ENCODE measurements at regions not wholly inside any gene's neighbourhood (a gene's known extent, or its start where the extent isn't known, plus 50 kb on each side); places are given as distances from the start of the nearest gene placed in this dataset.

DNA sequence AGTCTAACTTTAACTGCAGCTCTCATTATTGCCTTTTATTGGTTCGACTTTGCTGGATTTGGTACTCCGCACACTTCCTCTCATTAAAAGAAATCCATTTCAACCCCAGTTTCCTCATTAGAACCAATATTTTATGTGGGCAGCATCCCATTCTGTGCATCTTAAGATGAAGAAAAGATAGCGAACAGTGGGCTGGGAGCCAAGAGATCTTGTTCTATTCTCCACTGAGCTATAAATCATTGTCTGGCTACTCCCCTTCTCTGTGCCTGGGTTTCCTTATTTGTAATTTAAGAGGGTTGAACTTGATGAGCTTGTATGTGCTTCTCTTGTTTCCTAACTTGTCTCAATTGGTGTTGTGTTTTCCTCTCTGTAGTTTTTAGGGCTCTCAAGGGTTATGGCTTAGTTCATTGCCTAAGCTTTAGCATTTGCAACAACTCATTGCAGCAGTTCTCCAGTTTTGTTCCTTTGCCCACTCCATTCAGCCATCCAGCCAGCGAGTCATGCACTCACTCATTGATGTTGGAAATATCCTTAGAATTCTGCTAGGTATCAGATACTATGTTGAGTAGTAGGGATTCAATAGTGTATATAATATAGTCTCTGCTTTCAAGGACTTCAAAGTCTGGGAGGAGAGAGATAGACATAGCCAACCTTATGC lies 273.3 kb upstream of the TNC start:
- no peak for DNase-seq (ENCODE audit: low read depth)
- H3K4me3 ChIP-seq (ENCODE audit: low read depth, low read length), result no peak overlapping the region
- TF ChIP-seq, protein P1, sequence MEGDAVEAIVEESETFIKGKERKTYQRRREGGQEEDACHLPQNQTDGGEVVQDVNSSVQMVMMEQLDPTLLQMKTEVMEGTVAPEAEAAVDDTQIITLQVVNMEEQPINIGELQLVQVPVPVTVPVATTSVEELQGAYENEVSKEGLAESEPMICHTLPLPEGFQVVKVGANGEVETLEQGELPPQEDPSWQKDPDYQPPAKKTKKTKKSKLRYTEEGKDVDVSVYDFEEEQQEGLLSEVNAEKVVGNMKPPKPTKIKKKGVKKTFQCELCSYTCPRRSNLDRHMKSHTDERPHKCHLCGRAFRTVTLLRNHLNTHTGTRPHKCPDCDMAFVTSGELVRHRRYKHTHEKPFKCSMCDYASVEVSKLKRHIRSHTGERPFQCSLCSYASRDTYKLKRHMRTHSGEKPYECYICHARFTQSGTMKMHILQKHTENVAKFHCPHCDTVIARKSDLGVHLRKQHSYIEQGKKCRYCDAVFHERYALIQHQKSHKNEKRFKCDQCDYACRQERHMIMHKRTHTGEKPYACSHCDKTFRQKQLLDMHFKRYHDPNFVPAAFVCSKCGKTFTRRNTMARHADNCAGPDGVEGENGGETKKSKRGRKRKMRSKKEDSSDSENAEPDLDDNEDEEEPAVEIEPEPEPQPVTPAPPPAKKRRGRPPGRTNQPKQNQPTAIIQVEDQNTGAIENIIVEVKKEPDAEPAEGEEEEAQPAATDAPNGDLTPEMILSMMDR (IDR thresholded peaks at IDR 0.05; ENCODE audit: insufficient read depth, low read length), result no peak

DNA sequence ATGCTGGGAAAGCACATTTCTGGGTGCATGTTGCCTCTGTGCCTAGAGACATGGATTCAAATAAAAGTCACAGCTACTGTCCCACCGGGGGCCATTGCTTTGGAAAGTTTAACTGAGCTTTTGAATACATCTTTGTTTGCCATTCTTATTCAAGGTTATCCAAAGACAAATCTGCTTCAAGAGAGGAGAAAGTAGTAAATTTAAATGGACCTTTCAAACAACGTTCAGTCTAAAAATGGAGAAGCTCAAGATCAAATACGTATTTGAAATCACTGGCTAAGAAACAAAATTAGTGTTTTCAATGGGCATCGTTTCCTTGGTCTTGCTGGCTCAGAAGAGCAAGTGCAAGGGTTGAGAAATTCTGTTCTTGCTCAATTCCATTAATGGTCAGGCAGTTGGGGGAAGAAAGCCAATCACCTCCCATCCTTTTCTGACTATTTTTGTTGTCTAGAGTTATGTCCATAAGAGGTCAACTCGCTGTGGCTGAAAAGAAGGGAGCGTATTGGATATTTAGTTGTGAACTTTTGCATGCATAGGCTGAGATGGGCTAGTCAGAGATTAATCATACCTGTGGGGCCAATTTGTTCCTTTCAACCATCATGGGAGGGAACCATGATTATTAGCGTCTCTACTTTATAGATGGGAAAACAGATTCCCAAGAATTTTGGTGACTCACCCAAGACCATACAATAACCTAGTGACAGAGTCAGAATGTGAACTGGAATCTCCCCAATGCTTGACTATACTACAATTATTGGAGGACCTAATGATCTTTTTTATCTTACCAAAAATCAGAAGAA lies 276.2 kb upstream of the TNC start:
- H3K4me3 ChIP-seq (ENCODE audit: low read depth, low read length), result no peak overlapping the region
- TF ChIP-seq, protein P1 (IDR thresholded peaks at IDR 0.05; ENCODE audit: insufficient read depth, low read length), result no peak
- peak; percentile 6 for DNase-seq (ENCODE audit: low read depth)

DNA sequence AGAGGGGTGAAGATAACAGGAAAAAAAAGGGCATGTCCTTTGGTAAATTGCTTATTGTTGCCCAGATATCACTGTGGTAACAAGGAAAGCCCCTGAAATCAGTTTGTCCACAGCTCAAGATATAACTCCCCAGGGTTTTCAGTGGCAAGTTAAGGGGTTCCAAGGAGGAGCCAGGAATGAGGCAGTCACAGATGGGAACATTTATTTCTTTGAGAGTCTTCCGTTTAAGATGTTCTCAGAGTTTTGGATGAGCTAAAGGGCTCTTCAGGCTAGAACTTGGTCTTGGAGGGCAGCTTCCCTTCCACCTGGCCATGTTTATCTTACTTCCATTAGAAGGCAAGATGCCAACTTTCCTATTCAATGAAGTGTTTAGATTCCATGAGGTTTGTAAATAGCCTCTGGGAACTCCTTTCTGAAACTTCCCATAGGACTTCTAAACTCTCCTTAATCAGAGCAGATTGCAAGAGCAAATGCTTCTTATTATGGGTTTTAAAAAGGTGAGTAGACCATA lies 277.6 kb upstream of the TNC start:
- TF ChIP-seq, protein P1 (IDR thresholded peaks at IDR 0.05; ENCODE audit: insufficient read depth, low read length), result no peak

DNA sequence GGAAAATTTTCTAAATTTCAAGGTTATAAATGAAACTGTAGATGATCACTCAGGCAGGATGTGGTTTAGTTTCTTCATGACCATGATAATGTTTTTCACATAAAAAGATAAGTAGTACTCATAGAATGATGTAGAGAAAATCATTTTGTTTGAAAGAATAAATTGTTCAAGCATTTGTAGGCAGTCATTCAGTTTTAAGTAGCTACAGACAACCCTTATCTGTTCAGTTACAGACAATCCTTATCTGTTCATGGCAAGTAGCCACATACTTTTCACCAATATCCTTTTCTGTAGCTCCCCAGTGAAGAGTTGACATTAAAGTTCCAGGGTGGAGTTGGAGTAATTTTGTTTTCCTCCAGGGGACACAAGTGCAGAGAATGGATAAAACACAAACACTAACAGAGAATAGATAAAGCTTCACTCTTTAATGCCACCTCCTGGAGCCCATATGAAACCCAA lies 278.1 kb upstream of the TNC start:
- DNase-seq (ENCODE audit: low read depth), result peak; percentile 16
- no peak overlapping the region for H3K4me3 ChIP-seq (ENCODE audit: low read depth, low read length)
- TF ChIP-seq, protein P1 (IDR thresholded peaks at IDR 0.05; ENCODE audit: insufficient read depth, low read length), result no peak

More for the DNA sequence above, 277.6 kb upstream of the TNC start:
- H3K4me3 ChIP-seq (ENCODE audit: low read depth, low read length), result no peak overlapping the region
- DNase-seq (ENCODE audit: low read depth), result peak; percentile 8

DNA sequence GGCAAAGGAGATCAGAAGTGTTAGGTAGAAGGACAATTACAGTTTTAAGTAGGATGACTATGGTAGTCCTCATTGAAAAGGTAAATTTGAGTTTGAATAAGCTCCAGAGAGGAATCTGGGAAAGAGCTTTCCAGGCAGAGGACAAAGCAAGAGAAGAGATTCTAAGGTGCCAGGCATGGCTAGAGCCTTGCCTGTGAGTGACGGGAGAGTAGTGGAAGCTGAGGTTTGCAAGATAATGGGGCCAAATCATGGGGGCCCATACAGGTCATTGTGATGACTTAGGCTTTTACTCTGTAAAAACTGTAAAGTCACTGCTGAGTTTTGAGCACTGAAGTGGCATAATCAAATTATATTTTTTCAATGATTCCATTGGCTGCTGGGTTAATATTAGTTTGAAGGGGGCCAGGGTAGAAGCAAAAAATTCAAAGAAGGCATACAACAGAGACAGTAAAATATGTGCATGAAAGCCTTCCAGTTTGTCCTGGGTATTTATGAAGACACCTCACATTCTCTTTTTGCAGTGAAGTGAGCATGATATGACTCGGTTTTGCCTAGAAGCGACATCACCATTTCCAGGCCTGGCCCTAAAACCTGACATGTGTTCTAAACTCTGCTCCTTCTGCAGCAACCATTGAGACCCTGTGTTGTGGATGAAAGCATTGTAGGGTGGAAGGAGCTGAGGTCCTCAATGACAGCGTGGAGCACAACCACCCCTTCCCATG lies 279.8 kb upstream of the TNC start:
- TF ChIP-seq, protein P1 (IDR thresholded peaks at IDR 0.05; ENCODE audit: insufficient read depth, low read length), result no peak
- no peak overlapping the region for H3K4me3 ChIP-seq (ENCODE audit: low read depth, low read length)
- no peak for DNase-seq (ENCODE audit: low read depth)

DNA sequence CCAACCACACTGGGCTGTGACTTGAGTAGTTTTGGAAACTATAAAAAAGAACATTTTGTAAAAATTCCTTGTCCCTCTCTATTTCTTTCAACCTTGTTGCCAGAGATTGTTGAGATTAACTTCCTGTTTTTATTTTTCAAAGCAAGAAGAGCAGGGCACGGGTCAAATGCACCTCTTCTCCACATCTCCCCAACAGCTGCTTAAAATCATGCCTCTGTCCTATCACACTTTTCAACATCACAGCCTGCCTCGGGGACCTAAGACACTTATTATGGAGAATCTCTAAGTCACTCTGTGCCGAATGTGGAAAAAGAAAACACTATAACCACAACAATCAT lies 280.3 kb upstream of the TNC start:
- H3K4me3 ChIP-seq (ENCODE audit: low read depth, low read length), result no peak overlapping the region
- DNase-seq (ENCODE audit: low read depth), result no peak
- TF ChIP-seq, protein P1 (IDR thresholded peaks at IDR 0.05; ENCODE audit: insufficient read depth, low read length), result no peak

Data from fibroblast of the aortic adventitia (primary cell).